Mucosa of descending colon (tissue), 3 donors: ENCODE measurements at regions not wholly inside any gene's neighbourhood (a gene's known extent, or its start where the extent isn't known, plus 50 kb on each side); places are given as distances from the start of the nearest gene placed in this dataset.
"Not testable (repeated sequence)": the region's sequence is repeated elsewhere in the genome, so short reads cannot be mapped to it uniquely, and the experiment has no call there.

Experiments
- ATAC-seq: fragments of 200-7000 bp; cut with Tn5 transposase; one replicate; pipeline ENCODE4 v1.9.1; 2020; ENCODE audit warnings: mild to moderate bottlenecking, moderate library complexity
- DNase-seq, 3 donors: peaks; one replicate each; pipeline ENCODE4 v3.0.0-alpha.2; 2020
- H3K36me3 ChIP-seq: fragments of 200-600 bp; one replicate; pipeline ENCODE4 v1.8.0; 2021; ENCODE audit warnings: low read depth, mild to moderate bottlenecking
- H3K4me1 ChIP-seq: fragments of 200-600 bp; one replicate; pipeline ENCODE4 v1.8.0; 2021; ENCODE audit warnings: low read depth, mild to moderate bottlenecking
- H3K4me3 ChIP-seq: fragments of 200-600 bp; one replicate; pipeline ENCODE4 v1.8.0; 2021; ENCODE audit warnings: mild to moderate bottlenecking
- H3K9me3 ChIP-seq: fragments of 200-600 bp; one replicate; pipeline ENCODE4 v1.8.0; 2021; ENCODE audit warnings: mild to moderate bottlenecking
- intact Hi-C, 2 donors: fragments of 100-400 bp; cut with DNase I in 1 of 2; cut with micrococcal nuclease in 1 of 2; formaldehyde crosslinking; loops; one replicate each; pipeline versions ENCODE4 v1.11.0 to v1.11.1; 2022; cut with DNase I, micrococcal nuclease
- TF ChIP-seq, protein P1 (sequence below): fragments of 200-600 bp; IDR thresholded peaks from one replicate; pipeline ENCODE4 v1.8.0; 2022; ENCODE audit warnings: antibody characterized with exemption, mild to moderate bottlenecking
- donor health status: DM: no; HTN: no; CAD: no; lungs with moderate emphysema.
- donor health status: DM: no; HTN: no; CAD: no.
- donor health status: DM: no; HTN: yes; CAD: no.

DNA sequence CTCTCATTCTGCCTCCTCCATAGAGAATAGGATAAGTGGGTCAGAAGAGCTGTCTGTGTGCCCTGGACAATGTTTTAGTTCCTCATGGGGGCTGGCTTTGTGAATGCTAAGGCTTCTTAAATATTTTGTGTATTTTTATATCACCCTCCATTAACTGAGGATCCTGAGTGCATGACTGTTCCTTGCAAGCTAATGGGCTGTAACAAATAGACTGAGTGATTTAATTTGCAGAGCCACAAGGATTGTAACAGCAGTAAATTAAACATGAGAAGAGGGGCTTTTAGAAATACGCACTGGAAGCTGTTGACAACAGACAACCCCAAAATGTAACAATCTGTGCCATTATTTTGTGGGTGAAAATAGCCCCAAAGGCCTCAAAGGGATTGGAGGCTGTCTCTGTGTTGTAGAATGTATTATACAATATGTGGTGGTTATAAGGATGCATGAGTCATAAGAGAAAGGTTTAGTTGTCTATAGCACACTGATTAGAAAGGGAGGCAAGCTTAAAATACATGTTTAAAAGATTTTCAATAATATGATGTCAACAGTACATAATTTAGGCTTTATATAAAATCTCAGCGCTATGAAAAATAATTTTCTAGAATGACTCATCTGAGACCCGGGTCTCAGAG is 152.7 kb upstream of the ACTBL2 start:
- Histone ChIP-seq H3K9me3 (no peaks in the 10 kb centered on the region), H3K4me1 (no peaks in the 10 kb centered on the region), H3K4me3 (no peak overlapping the region), H3K36me3 (no peaks in the 10 kb centered on the region)
- no peak for ATAC-seq
- TF ChIP-seq, protein P1, sequence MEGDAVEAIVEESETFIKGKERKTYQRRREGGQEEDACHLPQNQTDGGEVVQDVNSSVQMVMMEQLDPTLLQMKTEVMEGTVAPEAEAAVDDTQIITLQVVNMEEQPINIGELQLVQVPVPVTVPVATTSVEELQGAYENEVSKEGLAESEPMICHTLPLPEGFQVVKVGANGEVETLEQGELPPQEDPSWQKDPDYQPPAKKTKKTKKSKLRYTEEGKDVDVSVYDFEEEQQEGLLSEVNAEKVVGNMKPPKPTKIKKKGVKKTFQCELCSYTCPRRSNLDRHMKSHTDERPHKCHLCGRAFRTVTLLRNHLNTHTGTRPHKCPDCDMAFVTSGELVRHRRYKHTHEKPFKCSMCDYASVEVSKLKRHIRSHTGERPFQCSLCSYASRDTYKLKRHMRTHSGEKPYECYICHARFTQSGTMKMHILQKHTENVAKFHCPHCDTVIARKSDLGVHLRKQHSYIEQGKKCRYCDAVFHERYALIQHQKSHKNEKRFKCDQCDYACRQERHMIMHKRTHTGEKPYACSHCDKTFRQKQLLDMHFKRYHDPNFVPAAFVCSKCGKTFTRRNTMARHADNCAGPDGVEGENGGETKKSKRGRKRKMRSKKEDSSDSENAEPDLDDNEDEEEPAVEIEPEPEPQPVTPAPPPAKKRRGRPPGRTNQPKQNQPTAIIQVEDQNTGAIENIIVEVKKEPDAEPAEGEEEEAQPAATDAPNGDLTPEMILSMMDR: no peak
- intact Hi-C loops: no loop called here
- DNase-seq: no peak

- Histone ChIP-seq H3K36me3 (no peaks in the 10 kb centered on the region), H3K4me1 (no peaks in the 10 kb centered on the region), H3K9me3 (no peaks in the 10 kb centered on the region), H3K4me3 (no peak overlapping the region)
- intact Hi-C loops: no loop called here
- DNase-seq: no peak
- no peak for ATAC-seq
- TF ChIP-seq, protein P1: no peak
These were observed 150.3 kb upstream of the ACTBL2 start for GRCh38 chr5:57632937-57633336.

GRCh38 chr5:57631139-57631538 is 148.5 kb upstream of the ACTBL2 start:
- ATAC-seq, intact Hi-C loops, H3K36me3 ChIP-seq, H3K9me3 ChIP-seq, DNase-seq, H3K4me1 ChIP-seq, H3K4me3 ChIP-seq: not testable (repeated sequence)

DNA sequence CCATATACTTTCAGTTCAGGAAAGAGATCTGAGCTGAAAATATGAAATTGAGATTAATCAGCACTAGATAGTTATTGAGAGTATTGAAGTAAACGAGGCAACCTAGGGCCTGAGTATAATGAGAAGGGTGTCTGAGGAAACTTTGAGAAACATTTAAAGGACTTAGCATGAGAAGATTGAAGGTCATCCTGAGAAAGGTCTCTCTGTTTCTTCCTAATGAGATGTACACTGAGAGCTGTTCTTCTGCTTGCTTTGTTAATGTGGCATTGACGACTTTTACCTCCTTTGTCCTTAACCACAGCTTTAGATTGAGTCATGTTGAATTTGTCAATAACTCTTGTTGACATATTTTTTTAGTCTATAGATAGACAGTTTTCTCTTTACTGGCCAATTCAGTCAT is 145.1 kb upstream of the ACTBL2 start:
- H3K9me3 ChIP-seq: no peaks in the 10 kb centered on the region
- intact Hi-C loops: no loop called here
- H3K4me3 ChIP-seq: no peak overlapping the region
- DNase-seq (no peak), ATAC-seq (no peak)
- no peaks in the 10 kb centered on the region for H3K36me3 ChIP-seq
- TF ChIP-seq, protein P1: no peak
- H3K4me1 ChIP-seq: no peaks in the 10 kb centered on the region

DNA sequence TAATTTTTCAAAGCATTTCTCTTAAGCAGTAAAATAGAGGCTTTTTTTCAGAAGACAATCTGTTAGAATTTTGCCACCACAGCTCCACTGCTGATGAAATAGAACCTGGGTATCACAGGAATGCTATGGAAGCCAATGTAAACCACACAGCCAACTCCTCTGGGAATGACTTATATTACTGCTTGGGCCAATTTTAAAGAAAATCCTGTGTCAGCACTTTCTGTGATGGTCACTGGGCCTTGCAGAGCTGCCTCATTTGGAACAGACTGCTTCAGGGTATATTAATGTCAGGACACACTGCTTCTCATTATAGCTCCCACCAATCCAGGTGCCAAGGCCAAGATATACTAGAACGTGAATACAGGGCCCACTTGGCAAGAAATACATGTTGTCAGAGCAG is 144.1 kb upstream of the ACTBL2 start:
- intact Hi-C loops: no loop called here
- Histone ChIP-seq H3K36me3 (no peaks in the 10 kb centered on the region), H3K4me1 (no peaks in the 10 kb centered on the region), H3K9me3 (no peaks in the 10 kb centered on the region), H3K4me3 (no peak overlapping the region)
- TF ChIP-seq, protein P1: no peak
- DNase-seq (no peak), ATAC-seq (no peak)

DNA sequence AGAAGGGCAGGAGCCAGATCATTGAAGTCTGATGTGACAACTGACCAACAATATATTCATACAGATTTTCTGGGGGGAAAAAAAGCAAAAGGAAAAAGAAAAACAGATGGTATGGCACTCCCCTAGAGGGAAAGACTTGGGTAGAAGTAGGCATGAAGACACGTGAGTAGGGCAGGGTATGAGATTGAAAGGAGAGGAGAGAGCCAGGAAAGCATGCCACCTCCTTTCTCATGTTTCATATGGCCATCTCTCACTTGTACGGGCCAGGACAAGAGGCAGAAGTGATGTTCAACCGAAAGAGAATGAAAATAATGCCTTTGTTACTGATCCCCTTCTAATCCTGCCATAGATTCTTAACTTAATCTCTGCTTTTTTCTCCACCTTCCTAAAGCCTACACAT is 139.0 kb upstream of the ACTBL2 start:
- no peaks in the 10 kb centered on the region for H3K9me3 ChIP-seq
- no peak for ATAC-seq
- no peaks in the 10 kb centered on the region for H3K36me3 ChIP-seq
- H3K4me1 ChIP-seq: no peaks in the 10 kb centered on the region
- intact Hi-C loops: no loop called here
- no peak overlapping the region for H3K4me3 ChIP-seq
- DNase-seq: no peak
- TF ChIP-seq, protein P1: no peak
